Naive thymus-derived CD4-positive, alpha-beta T cell (primary cell): ENCODE measurements at regions not wholly inside any gene's neighbourhood (a gene's known extent, or its start where the extent isn't known, plus 50 kb on each side); places are given as distances from the start of the nearest gene placed in this dataset.

Source experiments
- ATAC-seq: fragments of 150-1000 bp; cut with Tn5 transposase; 2 replicates; pipeline ENCODE4 v1.10.0; 2021; ENCODE audit warnings: mild to moderate bottlenecking, moderate library complexity
- CTCF ChIA-PET: fragments of 350-600 bp; sonication (Branson Sonifier 250); formaldehyde crosslinking; loops from one replicate; lab custom pipeline; 2021; ENCODE audit warnings: antibody characterized with exemption; lab: Charles Lee
- POLR2A ChIA-PET: fragments of 350-600 bp; sonication (Branson Sonifier 250); formaldehyde crosslinking; loops from one replicate; lab custom pipeline; 2021; ENCODE audit warnings: antibody characterized with exemption, inconsistent platforms; lab: Charles Lee
- DNase-seq, 9 donors: peaks; one replicate each; pipeline versions ENCODE4 v3.0.0 to v3.0.0-alpha.2; 2020 to 2022; ENCODE audit warnings: mixed read lengths in 1 of 9
- H3K27ac ChIP-seq: one replicate; pipeline ENCODE4 v1.7.0; 2013; ENCODE audit warnings: mild to moderate bottlenecking, low read depth, low read length, moderate library complexity
- H3K27me3 ChIP-seq, 2 donors: one replicate each; pipeline ENCODE4 v1.7.0; 2013; ENCODE audit warnings: low read length in 2 of 2, mild to moderate bottlenecking in 2 of 2, moderate library complexity in 2 of 2; ENCODE audit not compliant: control insufficient read depth in 2 of 2, insufficient read depth in 2 of 2
- H3K36me3 ChIP-seq, 3 experiments: 1 replicate in 2 of 3; 2 replicates in 1 of 3; pipeline ENCODE4 v1.7.0; 2013; ENCODE audit warnings: low read length in 3 of 3, mild to moderate bottlenecking in 3 of 3, moderate library complexity in 1 of 3; ENCODE audit not compliant: insufficient read depth in 3 of 3, control insufficient read depth in 2 of 3
- H3K4me1 ChIP-seq, 2 donors: one replicate each; pipeline ENCODE4 v1.7.0; 2013; ENCODE audit warnings: low read length in 2 of 2, mild to moderate bottlenecking in 2 of 2, moderate library complexity in 1 of 2; ENCODE audit not compliant: control insufficient read depth in 2 of 2, insufficient read depth in 2 of 2
- H3K4me3 ChIP-seq: 2 replicates; pipeline ENCODE4 v1.7.0; 2013; ENCODE audit warnings: mild to moderate bottlenecking, low read length
- H3K9me3 ChIP-seq, 3 experiments: 1 replicate in 2 of 3; 2 replicates in 1 of 3; pipeline ENCODE4 v1.7.0; 2013; ENCODE audit warnings: low read length in 3 of 3; ENCODE audit not compliant: control insufficient read depth in 2 of 3
- H3K27ac Mint-ChIP-seq, 9 donors: one replicate each; pipeline ENCODE4 v1.8.0; 2020 to 2022; ENCODE audit warnings: mixed read lengths in 9 of 9, mild to moderate bottlenecking in 8 of 9, moderate library complexity in 5 of 9, inconsistent platforms in 2 of 9
- H3K27me3 Mint-ChIP-seq, 5 donors: one replicate each; pipeline ENCODE4 v1.8.0; 2021 to 2022; ENCODE audit warnings: mixed read lengths in 5 of 5, mild to moderate bottlenecking in 1 of 5
- H3K36me3 Mint-ChIP-seq, 5 donors: one replicate each; pipeline ENCODE4 v1.8.0; 2020 to 2022; ENCODE audit warnings: mixed read lengths in 5 of 5, mild to moderate bottlenecking in 3 of 5, inconsistent platforms in 1 of 5
- H3K4me1 Mint-ChIP-seq, 7 donors: one replicate each; pipeline ENCODE4 v1.8.0; 2020 to 2022; ENCODE audit warnings: mixed read lengths in 7 of 7, mild to moderate bottlenecking in 3 of 7, inconsistent platforms in 1 of 7
- H3K4me3 Mint-ChIP-seq, 10 donors: one replicate each; pipeline ENCODE4 v1.8.0; 2020 to 2022; ENCODE audit warnings: mild to moderate bottlenecking in 10 of 10, mixed read lengths in 10 of 10, moderate library complexity in 6 of 10, inconsistent platforms in 2 of 10
- H3K9me3 Mint-ChIP-seq, 11 donors: one replicate each; pipeline ENCODE4 v1.8.0; 2020 to 2022; ENCODE audit warnings: mixed read lengths in 11 of 11, mild to moderate bottlenecking in 4 of 11, inconsistent platforms in 1 of 11, moderate library complexity in 1 of 11
- intact Hi-C, 2 donors: fragments of 100-400 bp; cut with micrococcal nuclease; formaldehyde crosslinking; loops; one replicate each; pipeline ENCODE4 v1.15.1; 2023

DNA sequence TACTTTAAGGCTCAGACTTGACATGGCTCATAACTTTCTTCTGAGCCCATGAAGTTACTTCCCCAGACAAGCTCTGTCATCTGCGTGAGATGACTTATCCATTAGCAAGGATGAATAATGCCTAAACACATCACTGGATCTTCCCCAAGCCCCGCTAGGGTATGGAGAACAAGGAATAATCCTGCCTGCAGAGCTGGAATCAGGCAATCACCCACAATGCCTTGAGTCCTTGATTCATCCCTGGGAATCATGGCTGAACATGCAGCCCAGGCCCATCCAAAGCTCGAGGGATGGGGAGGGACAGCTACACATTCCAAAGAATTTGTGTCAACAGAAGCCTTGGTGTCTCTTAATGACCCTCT, 131.7 kb downstream of the PSMG1 start:
- intact Hi-C loops, result no loop called here
- H3K27ac Mint-ChIP-seq, result no peak overlapping the region
- H3K36me3 ChIP-seq, result no peaks in the 10 kb centered on the region
- ATAC-seq (no peak), DNase-seq (no peak)
- peaks cover 0 to 4% (median 0%) of the 10 kb centered on the region in 11 donors for H3K9me3 Mint-ChIP-seq
- H3K4me1 Mint-ChIP-seq, result no peaks in the 10 kb centered on the region
- H3K27me3 Mint-ChIP-seq, result peaks cover 0 to 12% (median 7%) of the 10 kb centered on the region in 5 donors
- no peaks in the 10 kb centered on the region for H3K36me3 Mint-ChIP-seq
- POLR2A ChIA-PET, result no interaction called here
- H3K4me1 ChIP-seq, result no peaks in the 10 kb centered on the region
- no peaks in the 10 kb centered on the region for H3K9me3 ChIP-seq
- H3K4me3 Mint-ChIP-seq, result no peak overlapping the region
- no peaks in the 10 kb centered on the region for H3K27me3 ChIP-seq
- H3K4me3 ChIP-seq, result no peak overlapping the region
- CTCF ChIA-PET, result no interaction called here
- H3K27ac ChIP-seq, result no peak overlapping the region

DNA sequence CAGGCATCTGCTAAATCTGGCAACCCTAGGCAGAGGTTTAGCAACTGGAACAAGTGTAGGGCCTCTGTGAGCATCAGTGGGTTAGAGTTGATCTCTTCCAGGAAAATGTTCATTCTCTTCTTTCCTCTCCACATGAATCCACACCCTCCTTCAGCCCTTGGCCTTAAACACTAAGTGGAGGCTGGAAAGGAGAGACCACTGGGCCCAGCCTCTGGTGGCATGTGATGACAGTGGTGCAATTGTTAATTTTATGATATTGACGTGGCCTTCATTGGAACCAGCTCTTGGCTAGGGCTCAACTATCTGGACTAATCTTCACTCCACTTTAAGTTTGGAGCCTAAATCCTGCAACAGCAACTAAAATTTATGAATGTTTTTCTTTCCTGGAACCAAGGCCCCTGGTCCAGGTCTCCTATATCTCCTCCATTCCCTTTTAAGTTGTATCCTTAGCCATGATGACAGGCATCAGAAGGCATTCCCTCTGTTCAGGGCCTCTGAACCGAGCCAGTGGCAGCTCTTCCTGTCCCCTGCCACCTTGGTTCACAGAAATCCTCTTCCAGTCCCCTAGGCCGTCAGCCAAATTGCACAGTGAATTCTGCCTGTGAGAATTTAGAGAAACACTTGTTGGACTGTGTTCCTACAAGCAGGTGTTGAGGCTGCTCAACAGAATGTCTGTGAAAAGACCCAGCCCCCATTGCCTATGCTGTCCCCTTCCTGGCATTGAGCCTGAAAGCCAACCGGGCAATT, 132.2 kb downstream of the PSMG1 start:
- no peak overlapping the region for H3K4me3 ChIP-seq
- H3K27me3 Mint-ChIP-seq, result peaks cover 0 to 12% (median 6%) of the 10 kb centered on the region in 5 donors
- H3K4me3 Mint-ChIP-seq, result no peak overlapping the region
- H3K36me3 ChIP-seq, result no peaks in the 10 kb centered on the region
- peaks cover 0 to 4% (median 0%) of the 10 kb centered on the region in 11 donors for H3K9me3 Mint-ChIP-seq
- H3K9me3 ChIP-seq, result no peaks in the 10 kb centered on the region
- ChIA-PET CTCF (no interaction called here), POLR2A (no interaction called here)
- no peaks in the 10 kb centered on the region for H3K4me1 ChIP-seq
- intact Hi-C loops, result no loop called here
- no peaks in the 10 kb centered on the region for H3K27me3 ChIP-seq
- H3K4me1 Mint-ChIP-seq, result no peaks in the 10 kb centered on the region
- ATAC-seq (no peak), DNase-seq (no peak)
- no peaks in the 10 kb centered on the region for H3K36me3 Mint-ChIP-seq
- no peak overlapping the region for H3K27ac ChIP-seq
- no peak overlapping the region for H3K27ac Mint-ChIP-seq

DNA sequence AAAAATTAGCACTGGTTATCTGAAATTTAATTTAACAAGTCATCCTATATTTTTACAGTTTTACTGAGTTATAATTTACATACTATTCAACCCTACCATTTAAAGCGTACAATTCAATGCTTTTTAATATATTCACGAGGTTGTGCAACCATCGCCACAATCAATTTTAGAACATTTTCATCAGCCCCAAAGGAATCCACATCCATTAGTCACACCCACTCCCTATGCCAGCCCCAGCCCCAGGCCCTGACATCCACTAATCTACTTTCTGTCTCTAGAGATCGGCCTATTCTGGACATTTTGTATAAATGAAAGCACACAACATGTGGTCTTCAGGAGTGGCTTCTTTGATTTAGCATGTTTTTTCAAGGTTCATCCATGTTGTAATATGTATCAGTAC, 134.7 kb downstream of the PSMG1 start:
- CTCF ChIA-PET, result no interaction called here

DNA sequence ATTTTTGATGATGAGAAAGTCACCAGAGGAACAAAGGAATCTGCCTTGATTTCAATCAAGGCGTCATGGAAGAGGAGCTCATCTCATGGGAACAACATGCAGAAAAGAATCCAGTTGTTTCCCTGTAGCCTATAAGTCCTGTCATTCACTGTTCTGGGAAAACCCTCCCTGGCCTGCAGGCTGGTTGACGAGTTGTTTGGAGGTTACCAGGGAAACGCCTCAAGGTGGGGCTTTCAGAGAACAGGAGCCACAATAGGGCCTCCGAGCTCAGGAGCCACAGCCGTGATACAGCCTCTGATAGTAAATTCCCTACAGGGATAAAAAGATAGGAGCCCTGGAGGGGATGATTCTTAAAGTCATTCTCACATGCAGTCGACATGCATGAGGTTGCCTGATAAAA, 135.2 kb downstream of the PSMG1 start:
- no peaks in the 10 kb centered on the region for H3K9me3 ChIP-seq
- no peaks in the 10 kb centered on the region for H3K27me3 Mint-ChIP-seq
- intact Hi-C loops, result no loop called here
- H3K9me3 Mint-ChIP-seq, result peaks cover 0 to 4% (median 0%) of the 10 kb centered on the region in 11 donors
- no peak overlapping the region for H3K4me3 Mint-ChIP-seq
- H3K27ac Mint-ChIP-seq, result no peak overlapping the region
- no peak for DNase-seq
- no peaks in the 10 kb centered on the region for H3K36me3 ChIP-seq
- no peak overlapping the region for H3K4me3 ChIP-seq
- ATAC-seq, result no peak
- POLR2A ChIA-PET, result no interaction called here
- no peaks in the 10 kb centered on the region for H3K27me3 ChIP-seq
- no peaks in the 10 kb centered on the region for H3K4me1 Mint-ChIP-seq
- H3K27ac ChIP-seq, result no peak overlapping the region
- no peaks in the 10 kb centered on the region for H3K4me1 ChIP-seq
- CTCF ChIA-PET, result no interaction called here
- no peaks in the 10 kb centered on the region for H3K36me3 Mint-ChIP-seq

More for the DNA sequence above, 134.7 kb downstream of the PSMG1 start:
- no peaks in the 10 kb centered on the region for H3K4me1 Mint-ChIP-seq
- intact Hi-C loops, result no loop called here
- peaks cover 0 to 4% (median 0%) of the 10 kb centered on the region in 11 donors for H3K9me3 Mint-ChIP-seq
- no peaks in the 10 kb centered on the region for H3K9me3 ChIP-seq
- H3K4me3 Mint-ChIP-seq, result no peak overlapping the region
- POLR2A ChIA-PET, result no interaction called here
- no peaks in the 10 kb centered on the region for H3K4me1 ChIP-seq
- DNase-seq, result no peak
- H3K36me3 Mint-ChIP-seq, result no peaks in the 10 kb centered on the region
- no peak overlapping the region for H3K27ac Mint-ChIP-seq
- H3K36me3 ChIP-seq, result no peaks in the 10 kb centered on the region
- no peaks in the 10 kb centered on the region for H3K27me3 ChIP-seq
- no peak overlapping the region for H3K27ac ChIP-seq
- no peak for ATAC-seq
- H3K4me3 ChIP-seq, result no peak overlapping the region
- peaks cover 0 to 5% (median 0%) of the 10 kb centered on the region in 5 donors for H3K27me3 Mint-ChIP-seq

DNA sequence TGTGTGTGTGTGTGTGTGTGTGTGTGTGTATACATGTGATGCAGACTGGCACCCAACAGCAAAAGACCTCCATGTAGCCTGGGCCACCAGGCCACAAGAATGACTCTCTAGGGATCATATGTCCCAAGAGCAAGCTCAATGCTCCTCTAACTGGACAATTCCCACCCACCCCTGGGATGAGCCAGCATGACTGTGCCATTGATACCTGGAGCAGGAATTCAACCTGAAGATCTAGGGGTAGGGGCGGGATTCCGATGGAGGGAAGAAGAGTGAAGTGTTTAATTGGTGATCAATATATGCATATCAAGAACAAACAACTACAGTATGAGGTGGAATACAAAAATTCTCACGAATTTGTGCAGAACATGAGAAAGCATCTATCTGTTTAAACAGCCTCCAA, 136.2 kb downstream of the PSMG1 start:
- Histone ChIP-seq H3K27ac (no peak overlapping the region), H3K4me3 (no peak overlapping the region), H3K36me3 (no peaks in the 10 kb centered on the region), H3K9me3 (no peaks in the 10 kb centered on the region), H3K4me1 (no peaks in the 10 kb centered on the region), H3K27me3 (no peaks in the 10 kb centered on the region)
- Mint-ChIP-seq H3K9me3 (peaks cover 0 to 4% (median 0%) of the 10 kb centered on the region in 11 donors), H3K4me1 (peaks cover 0 to 3% (median 0%) of the 10 kb centered on the region in 7 donors), H3K27ac (no peak overlapping the region), H3K27me3 (peaks cover 0 to 2% (median 0%) of the 10 kb centered on the region in 5 donors), H3K4me3 (no peak overlapping the region), H3K36me3 (no peaks in the 10 kb centered on the region)
- DNase-seq (no peak), ATAC-seq (no peak)
- ChIA-PET POLR2A (no interaction called here), CTCF (interaction anchor here (0.6 kb wide), 1 partner anchor 1334 kb away, joined by 5 read pairs; no protein-coding TSS in a partner anchor)
- intact Hi-C loops, result no loop called here

DNA sequence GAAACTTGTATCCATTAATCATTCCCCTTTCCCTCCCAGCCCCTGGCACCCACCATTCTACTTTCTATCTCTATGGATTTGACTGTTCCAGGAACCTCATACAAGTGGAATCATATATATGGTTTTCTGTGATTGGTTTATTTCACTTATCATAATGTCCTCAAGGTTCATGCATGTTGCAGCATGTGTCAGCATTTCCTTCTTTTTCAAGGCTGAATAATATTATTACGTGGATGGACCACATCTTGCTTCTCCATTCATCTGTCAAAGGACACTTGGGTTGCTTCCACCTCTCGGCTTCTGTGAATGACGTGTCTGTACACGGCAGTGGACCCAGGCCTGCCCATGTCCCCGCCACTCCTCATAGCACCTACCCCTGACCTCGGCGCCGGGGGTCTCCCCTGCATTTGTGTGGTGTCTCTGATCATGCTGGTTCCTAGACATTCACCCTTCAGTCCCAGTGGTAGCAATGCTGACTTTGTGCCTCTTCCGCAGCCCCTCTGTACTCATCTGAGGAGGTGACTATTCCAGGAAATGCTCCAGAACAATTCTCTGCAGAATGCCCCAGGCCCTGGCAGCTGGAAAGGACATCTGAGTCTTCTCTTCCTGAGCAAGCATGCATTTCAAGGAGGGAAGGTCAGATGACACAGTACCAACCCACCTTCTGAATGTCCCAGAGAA, 136.9 kb downstream of the PSMG1 start:
- CTCF ChIA-PET, result no interaction called here
- H3K27me3 Mint-ChIP-seq, result peaks cover 0 to 5% (median 0%) of the 10 kb centered on the region in 5 donors
- no peaks in the 10 kb centered on the region for H3K9me3 ChIP-seq
- intact Hi-C loops, result no loop called here
- POLR2A ChIA-PET, result no interaction called here
- H3K36me3 Mint-ChIP-seq, result no peaks in the 10 kb centered on the region
- peaks cover 0 to 4% (median 0%) of the 10 kb centered on the region in 11 donors for H3K9me3 Mint-ChIP-seq
- peaks cover 0 to 4% (median 0%) of the 10 kb centered on the region in 7 donors for H3K4me1 Mint-ChIP-seq
- H3K4me3 ChIP-seq, result no peak overlapping the region
- H3K4me1 ChIP-seq, result no peaks in the 10 kb centered on the region
- H3K27ac ChIP-seq, result no peak overlapping the region
- DNase-seq, result no peak
- no peaks in the 10 kb centered on the region for H3K36me3 ChIP-seq
- no peaks in the 10 kb centered on the region for H3K27me3 ChIP-seq
- ATAC-seq, result no peak
- H3K27ac Mint-ChIP-seq, result no peak overlapping the region
- H3K4me3 Mint-ChIP-seq, result no peak overlapping the region
